GM19043 (cell line): ENCODE measurements at regions not wholly inside any gene's neighbourhood (a gene's known extent, or its start where the extent isn't known, plus 50 kb on each side); places are given as distances from the start of the nearest gene placed in this dataset.
"Not testable (repeated sequence)": the region's sequence is repeated elsewhere in the genome, so short reads cannot be mapped to it uniquely, and the experiment has no call there.

Source experiments
- ATAC-seq: cut with Tn5 transposase; IDR thresholded peaks from one replicate; pipeline ENCODE4 v1.9.1; 2021; ENCODE audit warnings: low read depth; ENCODE audit not compliant: unreplicated experiment

- no peak for ATAC-seq
These were observed 533.2 kb upstream of the CDH5 start for GRCh38 chr16:65833171-65833871.

GRCh38 chr16:65832679-65833078 lies 533.8 kb upstream of the CDH5 start:
- no peak for ATAC-seq

GRCh38 chr16:65831903-65832666 lies 534.4 kb upstream of the CDH5 start:
- no peak for ATAC-seq

GRCh38 chr16:65829076-65829475 lies 537.4 kb upstream of the CDH5 start:
- no peak for ATAC-seq

- no peak for ATAC-seq
These were observed 538.2 kb upstream of the CDH5 start for GRCh38 chr16:65828296-65828695.

GRCh38 chr16:65827231-65827630 lies 539.3 kb upstream of the CDH5 start:
- ATAC-seq, result no peak

- ATAC-seq, result no peak
These were observed 541.2 kb upstream of the CDH5 start for GRCh38 chr16:65825191-65825856.

GRCh38 chr16:65822148-65822547 lies 544.3 kb upstream of the CDH5 start:
- no peak for ATAC-seq

GRCh38 chr16:65819136-65819898 lies 547.2 kb upstream of the CDH5 start:
- ATAC-seq, result no peak

GRCh38 chr16:65817799-65818198 lies 548.7 kb upstream of the CDH5 start:
- no peak for ATAC-seq

- no peak for ATAC-seq
These were observed 549.4 kb upstream of the CDH5 start for GRCh38 chr16:65817066-65817465.

GRCh38 chr16:65816556-65816955 lies 549.9 kb upstream of the CDH5 start:
- no peak for ATAC-seq

GRCh38 chr16:65815707-65816106 lies 550.8 kb upstream of the CDH5 start:
- no peak for ATAC-seq

GRCh38 chr16:65813879-65814278 lies 552.6 kb upstream of the CDH5 start:
- not testable (repeated sequence) for ATAC-seq

GRCh38 chr16:65809627-65810026 lies 556.9 kb upstream of the CDH5 start:
- ATAC-seq, result no peak

GRCh38 chr16:65808790-65809189 lies 557.7 kb upstream of the CDH5 start:
- no peak for ATAC-seq

GRCh38 chr16:65807858-65808257 lies 558.6 kb upstream of the CDH5 start:
- ATAC-seq, result no peak

GRCh38 chr16:65805704-65806103 lies 560.8 kb upstream of the CDH5 start:
- ATAC-seq, result not testable (repeated sequence)

GRCh38 chr16:65796481-65796880 lies 570.0 kb upstream of the CDH5 start:
- no peak for ATAC-seq

GRCh38 chr16:65794973-65795372 lies 571.5 kb upstream of the CDH5 start:
- ATAC-seq, result no peak

GRCh38 chr16:65793781-65794180 lies 572.7 kb upstream of the CDH5 start:
- ATAC-seq, result no peak
